GM18508 (cell line): ENCODE measurements at regions not wholly inside any gene's neighbourhood (a gene's known extent, or its start where the extent isn't known, plus 50 kb on each side); places are given as distances from the start of the nearest gene placed in this dataset.

Experiments
- ATAC-seq: cut with Tn5 transposase; IDR thresholded peaks from one replicate; pipeline ENCODE4 v1.9.1; 2021; ENCODE audit warnings: moderate number of reproducible peaks; ENCODE audit not compliant: insufficient read depth, unreplicated experiment

- no peak for ATAC-seq
Observed at GRCh38 chr5:167725264-167725663, 566.2 kb upstream of the WWC1 start.

GRCh38 chr5:167725741-167726140 is 565.7 kb upstream of the WWC1 start:
- ATAC-seq, result no peak

- no peak for ATAC-seq
Observed at GRCh38 chr5:167726642-167727041, 564.8 kb upstream of the WWC1 start.

- ATAC-seq, result no peak
Observed at GRCh38 chr5:167730121-167730520, 561.3 kb upstream of the WWC1 start.

GRCh38 chr5:167730656-167731055 is 560.8 kb upstream of the WWC1 start:
- no peak for ATAC-seq

GRCh38 chr5:167731951-167732350 is 559.5 kb upstream of the WWC1 start:
- ATAC-seq, result no peak

- no peak for ATAC-seq
Observed at GRCh38 chr5:167732499-167732898, 558.9 kb upstream of the WWC1 start.

- ATAC-seq, result no peak
Observed at GRCh38 chr5:167736992-167737391, 554.5 kb upstream of the WWC1 start.

- no peak for ATAC-seq
Observed at GRCh38 chr5:167743695-167744464, 547.6 kb upstream of the WWC1 start.

GRCh38 chr5:167745868-167746267 is 545.6 kb upstream of the WWC1 start:
- ATAC-seq, result no peak

GRCh38 chr5:167750586-167750985 is 540.9 kb upstream of the WWC1 start:
- ATAC-seq, result no peak

- no peak for ATAC-seq
Observed at GRCh38 chr5:167752936-167753335, 538.5 kb upstream of the WWC1 start.

- no peak for ATAC-seq
Observed at GRCh38 chr5:167753725-167754490, 537.5 kb upstream of the WWC1 start.

- ATAC-seq, result no peak
Observed at GRCh38 chr5:167754501-167755021, 536.9 kb upstream of the WWC1 start.

GRCh38 chr5:167755420-167755819 is 536.0 kb upstream of the WWC1 start:
- no peak for ATAC-seq

GRCh38 chr5:167759057-167759821 is 532.2 kb upstream of the WWC1 start:
- ATAC-seq, result no peak

GRCh38 chr5:167763772-167764171 is 527.7 kb upstream of the WWC1 start:
- no peak for ATAC-seq

- ATAC-seq, result no peak
Observed at GRCh38 chr5:167764641-167765289, 526.7 kb upstream of the WWC1 start.

- no peak for ATAC-seq
Observed at GRCh38 chr5:167765352-167765751, 526.1 kb upstream of the WWC1 start.

GRCh38 chr5:167766957-167767356 is 524.5 kb upstream of the WWC1 start:
- ATAC-seq, result no peak
